Tibial nerve (tissue), 4 donors: ENCODE measurements at regions not wholly inside any gene's neighbourhood (a gene's known extent, or its start where the extent isn't known, plus 50 kb on each side); places are given as distances from the start of the nearest gene placed in this dataset.

Experiments used
- EP300 ChIP-seq, 2 donors: sonication (generic); formaldehyde crosslinking; IDR thresholded peaks; one replicate each; pipeline ENCODE4 v1.6.1; 2017; ENCODE audit warnings: antibody characterized with exemption in 2 of 2, mild to moderate bottlenecking in 1 of 2
- TF ChIP-seq, protein P1 (sequence below), 5 experiments: fragments of 200-600 bp in 3 of 5; fragments of 450-650 bp in 2 of 5; sonication (generic) in 3 of 5; IDR thresholded peaks; one replicate each; pipeline ENCODE4 v1.5.1; 2016 to 2019; ENCODE audit warnings: antibody characterized with exemption in 5 of 5, mild to moderate bottlenecking in 3 of 5, moderate library complexity in 2 of 5

- TF ChIP-seq EP300 (IDR thresholded peaks at IDR 0.05) = no peak
- TF ChIP-seq, protein P1, sequence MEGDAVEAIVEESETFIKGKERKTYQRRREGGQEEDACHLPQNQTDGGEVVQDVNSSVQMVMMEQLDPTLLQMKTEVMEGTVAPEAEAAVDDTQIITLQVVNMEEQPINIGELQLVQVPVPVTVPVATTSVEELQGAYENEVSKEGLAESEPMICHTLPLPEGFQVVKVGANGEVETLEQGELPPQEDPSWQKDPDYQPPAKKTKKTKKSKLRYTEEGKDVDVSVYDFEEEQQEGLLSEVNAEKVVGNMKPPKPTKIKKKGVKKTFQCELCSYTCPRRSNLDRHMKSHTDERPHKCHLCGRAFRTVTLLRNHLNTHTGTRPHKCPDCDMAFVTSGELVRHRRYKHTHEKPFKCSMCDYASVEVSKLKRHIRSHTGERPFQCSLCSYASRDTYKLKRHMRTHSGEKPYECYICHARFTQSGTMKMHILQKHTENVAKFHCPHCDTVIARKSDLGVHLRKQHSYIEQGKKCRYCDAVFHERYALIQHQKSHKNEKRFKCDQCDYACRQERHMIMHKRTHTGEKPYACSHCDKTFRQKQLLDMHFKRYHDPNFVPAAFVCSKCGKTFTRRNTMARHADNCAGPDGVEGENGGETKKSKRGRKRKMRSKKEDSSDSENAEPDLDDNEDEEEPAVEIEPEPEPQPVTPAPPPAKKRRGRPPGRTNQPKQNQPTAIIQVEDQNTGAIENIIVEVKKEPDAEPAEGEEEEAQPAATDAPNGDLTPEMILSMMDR (IDR thresholded peaks at IDR 0.05) = no peak
These were observed 317.5 kb downstream of the TLE1 start for GRCh38 chr9:81371824-81372223.
